Central memory CD4-positive, alpha-beta T cell (primary cell): ENCODE measurements at regions not wholly inside any gene's neighbourhood (a gene's known extent, or its start where the extent isn't known, plus 50 kb on each side); places are given as distances from the start of the nearest gene placed in this dataset.

Experiments
- DNase-seq: peaks from one replicate; pipeline ENCODE4 v3.0.0; 2022

DNA sequence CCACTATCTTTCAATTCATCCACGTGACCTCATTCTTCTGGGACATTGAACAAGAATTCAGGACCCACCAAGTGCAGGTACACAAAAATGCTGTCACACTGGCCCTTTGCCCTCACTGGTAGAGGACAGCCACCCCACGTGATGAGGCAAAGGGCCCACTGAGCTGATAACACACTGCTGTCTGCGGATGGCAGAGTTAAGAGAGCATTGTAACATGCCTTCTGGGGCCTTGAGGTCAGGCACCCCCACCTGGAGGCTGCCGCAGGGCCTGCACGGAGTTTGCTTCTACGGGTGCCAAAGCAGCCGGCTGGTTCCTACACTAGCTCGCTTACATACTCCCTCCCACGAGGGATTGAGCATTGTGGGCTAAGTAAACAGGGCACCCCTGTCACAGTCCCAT, 101.0 kb downstream of the LRIG3 start:
- DNase-seq, result no peak

DNA sequence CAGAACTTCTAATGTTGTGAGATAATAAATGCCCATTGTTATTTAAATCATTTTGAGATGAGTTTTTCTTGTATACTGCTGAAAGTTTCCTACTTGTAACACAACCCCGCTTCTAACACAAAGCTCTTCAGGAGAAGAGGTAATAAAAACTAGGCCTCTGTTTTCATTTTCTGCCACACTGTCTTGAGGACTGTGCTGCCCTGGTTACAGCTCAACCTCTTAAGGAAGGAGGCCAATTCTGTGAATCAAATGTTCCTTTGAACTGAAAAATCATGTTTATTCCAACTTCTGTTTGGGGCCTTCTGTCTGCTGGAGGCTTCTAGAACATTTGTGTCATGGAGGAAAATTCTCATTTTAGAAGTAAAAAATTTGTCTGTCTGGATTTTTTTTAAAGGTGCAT, 100.3 kb downstream of the LRIG3 start:
- DNase-seq, result no peak
